ENCODE measurements at regions not wholly inside any gene's neighbourhood (a gene's known extent, or its start where the extent isn't known, plus 50 kb on each side); places are given as distances from the start of the nearest gene placed in this dataset.

DNA sequence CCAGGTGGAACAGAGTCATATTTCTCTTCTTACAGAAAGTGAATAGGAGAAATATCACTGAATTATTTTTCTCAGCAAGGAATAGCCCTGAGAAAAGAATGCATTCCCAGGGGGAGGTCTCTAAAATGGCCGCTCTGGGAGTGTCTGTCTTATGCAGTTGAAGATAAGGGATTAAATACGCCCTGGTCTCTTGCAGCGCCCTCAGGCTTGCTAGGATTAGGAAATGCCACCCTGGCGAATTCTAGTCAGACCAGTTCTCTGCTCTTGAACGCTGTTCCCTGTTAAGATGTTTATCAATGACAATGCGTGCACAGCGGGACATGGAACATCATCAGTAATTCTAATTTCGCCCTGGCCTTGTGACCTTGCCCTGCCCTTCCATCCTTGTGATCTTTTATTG is 949.0 kb upstream of the SEMA6D start:
- no peaks in the 10 kb centered on the region for H3K27me3 Mint-ChIP-seq (ENCODE audit: low read depth)
- ATAC-seq (no peak), DNase-seq (no peak)
- H3K4me3 Mint-ChIP-seq: no peak overlapping the region
- no peaks in the 10 kb centered on the region for H3K4me1 Mint-ChIP-seq (ENCODE audit: low read depth)
- no peaks in the 10 kb centered on the region for H3K36me3 Mint-ChIP-seq (ENCODE audit: insufficient read depth)
- peaks cover 23% of the 10 kb centered on the region for H3K9me3 Mint-ChIP-seq

DNA sequence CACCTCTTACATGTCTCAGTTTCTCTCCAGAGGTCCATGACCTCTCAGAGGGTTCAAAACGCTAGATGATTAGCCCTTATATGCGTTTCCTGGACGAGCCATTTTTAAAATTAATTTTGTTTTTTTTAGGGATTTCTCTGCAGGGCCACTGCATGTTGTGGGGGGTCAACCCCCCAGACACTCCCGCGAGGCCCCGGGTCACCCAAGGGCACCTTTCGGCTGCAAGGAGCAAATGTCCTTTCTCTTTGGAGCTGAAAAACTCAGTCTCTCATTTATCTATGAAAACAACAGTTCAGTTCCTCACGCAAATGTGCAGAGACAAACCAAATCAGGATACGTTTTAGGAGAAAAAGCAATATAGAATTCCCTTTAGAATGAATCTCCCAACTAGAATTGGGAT is 944.3 kb upstream of the SEMA6D start:
- H3K36me3 Mint-ChIP-seq (ENCODE audit: insufficient read depth): no peaks in the 10 kb centered on the region
- H3K4me1 Mint-ChIP-seq (ENCODE audit: low read depth): no peaks in the 10 kb centered on the region
- ATAC-seq: no peak
- no peak for DNase-seq
- H3K9me3 Mint-ChIP-seq: peaks cover 14% of the 10 kb centered on the region
- no peak overlapping the region for H3K4me3 Mint-ChIP-seq
- H3K27me3 Mint-ChIP-seq (ENCODE audit: low read depth): no peaks in the 10 kb centered on the region

DNA sequence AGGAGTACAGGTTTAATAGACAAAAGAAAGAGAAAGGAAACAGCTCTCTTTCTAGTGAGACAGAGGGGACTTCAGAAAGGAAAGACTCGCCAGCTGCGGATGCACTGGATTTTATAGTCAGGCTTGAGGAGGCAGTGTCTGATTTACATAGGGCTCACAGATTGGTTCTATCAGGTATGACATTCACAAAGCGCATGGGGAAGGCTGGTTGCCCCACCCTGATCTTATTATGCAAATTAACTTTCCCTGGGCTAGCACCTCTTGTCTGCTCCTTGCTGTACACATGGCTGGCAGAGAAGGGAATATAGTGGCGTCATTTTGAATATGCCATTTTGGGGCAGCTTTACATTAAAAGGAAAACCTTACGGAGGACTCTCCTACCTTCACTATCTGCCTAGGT is 938.4 kb upstream of the SEMA6D start:
- H3K27me3 Mint-ChIP-seq (ENCODE audit: low read depth): no peaks in the 10 kb centered on the region
- peaks cover 15% of the 10 kb centered on the region for H3K9me3 Mint-ChIP-seq
- no peaks in the 10 kb centered on the region for H3K4me1 Mint-ChIP-seq (ENCODE audit: low read depth)
- no peaks in the 10 kb centered on the region for H3K36me3 Mint-ChIP-seq (ENCODE audit: insufficient read depth)
- H3K4me3 Mint-ChIP-seq: no peak overlapping the region
- no peak for ATAC-seq
- DNase-seq: no peak

DNA sequence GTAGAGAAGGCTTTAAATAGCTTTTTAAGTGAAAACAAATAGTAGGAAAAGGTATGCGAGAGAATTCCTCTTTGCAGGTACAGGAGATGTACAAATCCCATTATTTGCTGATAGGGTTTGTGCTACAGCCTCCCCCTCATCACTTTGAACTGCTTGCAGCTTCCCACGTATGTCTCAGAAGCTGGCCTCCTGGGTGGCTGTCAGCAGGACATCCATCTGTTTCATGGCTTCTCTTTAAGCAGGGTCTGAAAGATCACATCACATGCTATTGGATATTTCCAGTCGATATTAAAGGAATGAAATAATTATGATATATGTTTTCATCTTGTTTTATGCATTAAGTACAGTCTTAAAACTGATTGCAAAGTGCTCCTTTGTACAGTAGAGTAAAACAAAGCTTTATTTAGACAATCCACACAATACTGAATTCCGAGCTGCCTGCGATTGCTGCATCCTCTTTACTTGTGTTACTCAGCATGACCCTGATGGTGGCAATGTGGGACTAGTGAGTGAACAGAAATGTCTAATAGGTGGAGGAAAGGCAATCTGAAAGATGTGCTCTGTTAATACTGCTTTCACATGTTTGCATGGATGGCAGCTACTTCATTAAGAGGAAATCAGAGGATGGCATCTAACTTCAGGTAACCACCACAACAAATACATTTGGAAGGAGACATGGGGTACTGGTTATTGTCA is 930.6 kb upstream of the SEMA6D start:
- no peaks in the 10 kb centered on the region for H3K4me1 Mint-ChIP-seq (ENCODE audit: low read depth)
- no peaks in the 10 kb centered on the region for H3K27me3 Mint-ChIP-seq (ENCODE audit: low read depth)
- H3K36me3 Mint-ChIP-seq (ENCODE audit: insufficient read depth): no peaks in the 10 kb centered on the region
- DNase-seq: no peak
- no peak for ATAC-seq
- no peak overlapping the region for H3K4me3 Mint-ChIP-seq
- peaks cover 9% of the 10 kb centered on the region for H3K9me3 Mint-ChIP-seq

DNA sequence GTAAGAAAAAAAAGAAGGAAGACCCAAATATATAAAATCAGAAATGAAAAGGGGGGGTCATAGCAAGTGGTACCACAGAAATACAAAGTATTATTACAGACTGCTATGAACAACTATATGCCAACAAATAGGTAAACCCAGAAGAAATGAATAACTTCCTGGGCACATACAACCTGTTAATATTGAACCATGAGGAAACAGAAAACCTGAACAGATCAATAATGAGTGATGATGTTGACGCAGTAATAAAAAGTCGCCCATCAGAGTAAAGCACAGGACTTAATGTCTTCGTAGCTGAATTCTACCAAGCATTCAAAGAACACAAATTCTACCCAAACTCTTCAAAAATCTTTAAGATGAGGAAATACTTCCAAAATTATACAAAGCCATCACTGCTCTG is 921.6 kb upstream of the SEMA6D start:
- Mint-ChIP-seq H3K4me3 (no peak overlapping the region), H3K36me3 (ENCODE audit: insufficient read depth) (no peaks in the 10 kb centered on the region), H3K9me3 (peaks cover 15% of the 10 kb centered on the region), H3K4me1 (ENCODE audit: low read depth) (no peaks in the 10 kb centered on the region), H3K27me3 (ENCODE audit: low read depth) (no peaks in the 10 kb centered on the region)
- ATAC-seq: no peak
- no peak for DNase-seq

DNA sequence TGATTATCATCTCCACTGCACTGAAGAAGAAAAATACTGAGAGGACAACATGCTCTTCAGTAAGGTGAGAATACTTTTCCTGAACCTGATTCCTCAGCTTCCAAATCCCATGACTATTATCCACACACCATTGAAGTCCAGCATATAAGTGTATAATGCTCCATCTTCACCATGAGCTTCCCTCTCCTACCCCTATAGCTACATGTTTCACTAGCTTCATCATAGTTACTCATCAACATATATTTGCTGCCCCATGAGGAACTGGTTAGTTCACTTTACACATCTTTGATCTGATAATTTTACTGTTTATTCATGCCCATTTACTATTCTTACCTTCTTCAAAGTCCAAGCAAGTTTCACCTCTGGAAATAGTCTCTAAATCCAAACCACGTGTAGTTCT is 908.5 kb upstream of the SEMA6D start:
- H3K4me3 Mint-ChIP-seq: no peak overlapping the region
- no peaks in the 10 kb centered on the region for H3K4me1 Mint-ChIP-seq (ENCODE audit: low read depth)
- peaks cover 15% of the 10 kb centered on the region for H3K9me3 Mint-ChIP-seq
- DNase-seq (no peak), ATAC-seq (no peak)
- H3K36me3 Mint-ChIP-seq (ENCODE audit: insufficient read depth): no peaks in the 10 kb centered on the region
- H3K27me3 Mint-ChIP-seq (ENCODE audit: low read depth): no peaks in the 10 kb centered on the region

DNA sequence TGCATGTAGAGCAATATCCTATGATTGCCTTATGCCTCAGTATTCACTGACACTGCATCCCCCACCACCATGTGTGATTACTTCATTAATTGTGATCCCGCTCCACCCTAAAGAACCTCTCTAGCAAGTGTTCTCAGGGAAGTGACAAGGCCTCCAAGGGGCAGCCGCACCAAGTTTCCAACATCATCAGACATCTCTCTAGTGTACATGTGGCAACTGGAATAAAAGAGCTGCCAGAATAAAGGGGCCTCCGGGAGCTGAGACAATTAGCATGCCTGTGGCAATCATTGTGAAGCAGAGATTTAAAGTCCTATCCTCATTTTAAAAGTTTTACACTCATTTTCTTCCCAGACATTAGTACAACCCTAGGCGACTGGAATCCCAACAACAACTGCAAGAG is 902.1 kb upstream of the SEMA6D start:
- no peaks in the 10 kb centered on the region for H3K36me3 Mint-ChIP-seq (ENCODE audit: insufficient read depth)

DNA sequence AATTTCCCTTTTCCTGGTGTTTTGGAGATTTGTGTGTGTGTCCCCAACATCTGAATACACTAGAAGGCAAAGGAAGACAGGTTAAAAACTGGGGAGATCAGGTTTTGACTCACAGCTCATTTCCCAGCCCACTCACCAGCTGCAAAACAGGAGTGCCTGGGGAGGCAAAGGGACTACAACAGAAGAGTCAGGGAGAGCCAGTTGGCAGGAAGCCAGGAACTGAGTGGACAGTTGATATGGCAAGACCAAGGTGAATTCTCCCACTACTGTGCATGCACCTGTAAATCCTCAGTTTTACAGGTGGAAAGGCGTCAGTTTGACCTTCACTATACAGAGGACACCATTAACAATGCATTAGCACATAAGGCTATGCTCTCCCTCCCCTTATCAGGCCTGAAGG is 901.5 kb upstream of the SEMA6D start:
- ATAC-seq (no peak), DNase-seq (no peak)
- Mint-ChIP-seq H3K9me3 (peaks cover 3% of the 10 kb centered on the region), H3K4me3 (no peak overlapping the region), H3K4me1 (ENCODE audit: low read depth) (no peaks in the 10 kb centered on the region), H3K27me3 (ENCODE audit: low read depth) (no peaks in the 10 kb centered on the region), H3K36me3 (ENCODE audit: insufficient read depth) (no peaks in the 10 kb centered on the region)

More for the DNA sequence above, 902.1 kb upstream of the SEMA6D start:
- no peak overlapping the region for H3K4me3 Mint-ChIP-seq
- ATAC-seq (no peak), DNase-seq (no peak)
- peaks cover 3% of the 10 kb centered on the region for H3K9me3 Mint-ChIP-seq
- H3K27me3 Mint-ChIP-seq (ENCODE audit: low read depth): no peaks in the 10 kb centered on the region
- H3K4me1 Mint-ChIP-seq (ENCODE audit: low read depth): no peaks in the 10 kb centered on the region

DNA sequence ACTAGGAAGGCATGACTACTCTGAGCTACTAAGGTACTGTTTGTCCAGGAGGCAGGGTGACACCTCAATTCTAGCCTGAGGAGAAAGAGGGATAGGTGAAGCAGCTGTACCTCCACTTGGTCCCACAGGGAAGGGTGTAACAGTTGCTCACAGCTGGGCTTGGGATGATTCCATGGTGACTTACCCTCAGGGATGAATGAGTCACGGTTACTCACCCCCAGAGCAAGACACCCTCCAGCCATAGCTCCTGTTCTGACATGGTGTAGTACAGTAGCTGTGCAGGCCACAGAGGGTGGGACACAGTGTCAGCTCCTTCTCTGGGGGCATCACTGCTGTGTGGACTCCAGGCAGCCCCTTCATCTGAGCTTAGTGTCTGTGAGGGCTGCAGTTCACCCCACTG is 868.6 kb upstream of the SEMA6D start:
- Mint-ChIP-seq H3K36me3 (ENCODE audit: insufficient read depth) (no peaks in the 10 kb centered on the region), H3K4me1 (ENCODE audit: low read depth) (no peaks in the 10 kb centered on the region), H3K4me3 (no peak overlapping the region), H3K9me3 (peaks cover 6% of the 10 kb centered on the region), H3K27me3 (ENCODE audit: low read depth) (no peaks in the 10 kb centered on the region)
- DNase-seq (no peak), ATAC-seq (no peak)

DNA sequence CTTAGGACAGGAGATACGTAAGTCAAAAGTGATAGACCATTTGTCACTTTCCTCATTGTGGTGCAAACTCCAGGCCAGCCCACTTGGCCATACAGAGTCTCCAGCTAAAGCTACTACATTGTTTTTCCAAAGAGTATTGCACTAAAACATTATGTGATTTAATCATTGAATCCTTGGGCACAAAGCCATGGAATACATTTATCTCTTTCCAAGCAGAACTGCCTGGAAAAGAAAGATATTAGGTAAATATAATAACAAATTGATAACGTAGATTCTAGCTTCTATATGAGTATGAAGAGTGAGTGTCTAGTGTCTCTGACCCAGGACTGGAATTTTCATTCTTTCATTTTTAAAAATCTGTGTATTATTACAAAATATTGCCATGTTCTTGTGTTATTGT is 863.7 kb upstream of the SEMA6D start:
- DNase-seq: no peak
- H3K36me3 Mint-ChIP-seq (ENCODE audit: insufficient read depth): no peaks in the 10 kb centered on the region
- H3K9me3 Mint-ChIP-seq: peaks cover 15% of the 10 kb centered on the region

DNA sequence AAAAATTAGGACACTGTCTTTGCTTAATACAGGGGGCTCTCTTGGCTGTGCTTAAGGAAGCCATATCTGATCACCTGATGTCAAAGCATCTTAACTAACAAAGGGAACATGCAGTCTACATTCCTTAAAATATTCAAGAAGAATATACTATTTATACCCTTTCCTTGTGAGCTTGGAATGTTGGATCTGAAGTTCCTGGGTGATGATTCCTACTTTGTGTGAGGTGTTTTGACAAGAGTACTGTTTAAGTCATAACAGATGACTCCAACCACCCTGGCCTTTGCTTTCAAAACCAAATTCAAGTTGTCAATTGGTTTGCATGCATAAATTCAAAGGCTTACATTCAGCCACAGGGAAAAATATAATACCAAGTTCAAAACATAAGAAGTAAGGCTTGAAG is 862.7 kb upstream of the SEMA6D start:
- peaks cover 10% of the 10 kb centered on the region for H3K9me3 Mint-ChIP-seq
- no peak for ATAC-seq
- H3K36me3 Mint-ChIP-seq (ENCODE audit: insufficient read depth): no peaks in the 10 kb centered on the region

More for the DNA sequence above, 863.7 kb upstream of the SEMA6D start:
- Mint-ChIP-seq H3K4me3 (no peak overlapping the region), H3K4me1 (ENCODE audit: low read depth) (no peaks in the 10 kb centered on the region), H3K27me3 (ENCODE audit: low read depth) (no peaks in the 10 kb centered on the region)
- ATAC-seq: no peak

DNA sequence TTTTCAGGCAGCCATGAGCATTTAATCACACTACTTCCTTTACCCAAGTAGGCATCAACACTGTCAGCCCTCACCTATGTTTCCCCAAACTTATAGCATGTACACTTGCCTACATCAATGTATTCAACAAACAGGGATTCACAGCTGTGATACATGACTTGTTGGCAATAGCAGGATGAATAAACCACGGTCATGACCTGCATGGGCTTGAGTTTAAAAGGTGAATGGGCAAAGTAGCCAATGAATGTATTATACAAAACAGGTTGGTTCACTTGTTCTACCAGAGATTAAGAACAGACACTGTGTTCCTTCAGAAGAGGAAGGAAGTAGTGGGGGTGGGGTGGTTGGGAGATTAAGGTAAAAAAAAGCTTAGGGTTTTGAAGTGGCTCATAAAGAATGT is 861.9 kb upstream of the SEMA6D start:
- Mint-ChIP-seq H3K4me3 (no peak overlapping the region), H3K36me3 (ENCODE audit: insufficient read depth) (no peaks in the 10 kb centered on the region), H3K9me3 (peaks cover 9% of the 10 kb centered on the region), H3K4me1 (ENCODE audit: low read depth) (no peaks in the 10 kb centered on the region), H3K27me3 (ENCODE audit: low read depth) (no peaks in the 10 kb centered on the region)
- DNase-seq (no peak), ATAC-seq (no peak)

More for the DNA sequence above, 862.7 kb upstream of the SEMA6D start:
- Mint-ChIP-seq H3K27me3 (ENCODE audit: low read depth) (no peaks in the 10 kb centered on the region), H3K4me1 (ENCODE audit: low read depth) (no peaks in the 10 kb centered on the region), H3K4me3 (no peak overlapping the region)
- DNase-seq: no peak

DNA sequence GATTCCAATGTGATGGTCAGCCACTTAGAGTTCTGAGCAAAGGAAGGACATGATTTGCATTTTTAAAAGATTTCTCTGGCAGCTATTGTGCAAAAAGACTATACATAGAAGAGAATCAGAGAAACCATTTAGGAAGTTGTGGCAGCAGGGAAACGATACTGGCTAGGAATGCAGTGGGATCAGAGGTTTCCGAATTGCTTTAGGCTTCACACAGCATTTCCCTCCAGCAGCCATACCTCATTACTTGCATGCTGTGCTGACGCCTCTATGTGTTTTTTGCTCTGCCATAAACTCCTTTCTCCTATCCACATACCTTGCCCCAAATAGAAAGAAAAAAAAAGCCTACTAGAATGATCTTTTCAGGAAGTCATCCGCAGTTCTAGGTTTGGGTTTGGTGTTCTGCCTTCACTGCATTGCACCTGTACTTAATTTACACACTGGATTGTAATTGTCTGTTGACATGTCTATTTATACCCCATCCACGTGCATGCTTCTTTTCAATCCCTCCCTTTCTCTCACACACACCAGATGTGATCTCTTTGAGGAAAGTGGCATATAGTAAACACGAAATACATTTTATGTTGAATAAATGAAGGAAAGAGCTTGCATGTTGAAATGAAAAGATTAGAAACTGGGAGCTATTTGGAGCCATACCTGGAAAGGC is 860.3 kb upstream of the SEMA6D start:
- Mint-ChIP-seq H3K27me3 (ENCODE audit: low read depth) (no peaks in the 10 kb centered on the region), H3K4me1 (ENCODE audit: low read depth) (no peaks in the 10 kb centered on the region), H3K4me3 (no peak overlapping the region), H3K36me3 (ENCODE audit: insufficient read depth) (no peaks in the 10 kb centered on the region), H3K9me3 (peaks cover 9% of the 10 kb centered on the region)
- DNase-seq (no peak), ATAC-seq (no peak)

DNA sequence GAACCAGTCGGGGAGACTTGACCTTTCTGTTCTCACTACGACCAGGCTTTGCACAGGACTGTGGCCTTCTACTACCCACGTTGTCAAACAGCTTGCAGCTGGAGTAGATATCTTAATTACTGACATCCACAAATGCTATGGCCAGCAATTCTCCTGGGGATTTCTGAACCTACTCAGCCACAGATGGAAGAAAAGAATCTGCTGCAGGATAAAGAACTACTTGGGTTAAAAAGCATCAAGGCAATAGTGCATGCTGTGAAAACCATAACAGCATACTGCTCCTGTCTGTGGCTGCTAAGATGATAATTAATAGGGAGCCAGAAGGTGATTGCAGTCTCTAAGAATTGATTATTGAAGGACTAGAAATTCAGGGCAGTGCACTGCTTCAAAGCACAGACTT is 859.2 kb upstream of the SEMA6D start:
- Mint-ChIP-seq H3K4me1 (ENCODE audit: low read depth) (no peaks in the 10 kb centered on the region), H3K4me3 (no peak overlapping the region), H3K27me3 (ENCODE audit: low read depth) (no peaks in the 10 kb centered on the region), H3K36me3 (ENCODE audit: insufficient read depth) (no peaks in the 10 kb centered on the region), H3K9me3 (peaks cover 13% of the 10 kb centered on the region)
- no peak for ATAC-seq
- DNase-seq: no peak

DNA sequence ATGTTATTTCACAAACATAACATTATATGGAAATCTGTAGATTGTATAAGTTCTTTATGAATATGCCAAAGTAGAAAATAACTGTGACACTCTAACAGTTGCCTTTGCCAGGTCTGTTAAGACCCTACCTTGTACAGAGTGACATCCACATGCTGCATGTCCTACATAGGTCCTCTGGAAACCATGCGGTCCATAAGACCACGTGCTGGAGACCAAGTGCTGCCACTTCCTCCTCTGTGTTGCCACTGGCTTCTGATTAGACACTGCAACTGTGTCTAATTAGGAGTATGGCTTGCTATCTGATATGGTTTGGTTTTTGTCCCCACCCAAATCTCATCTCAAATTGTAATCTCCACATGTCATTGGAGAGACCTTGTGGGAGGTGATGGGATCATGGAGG is 855.5 kb upstream of the SEMA6D start:
- DNase-seq (no peak), ATAC-seq (no peak)
- Mint-ChIP-seq H3K36me3 (ENCODE audit: insufficient read depth) (no peaks in the 10 kb centered on the region), H3K4me3 (no peak overlapping the region), H3K4me1 (ENCODE audit: low read depth) (no peaks in the 10 kb centered on the region), H3K9me3 (peaks cover 4% of the 10 kb centered on the region), H3K27me3 (ENCODE audit: low read depth) (no peaks in the 10 kb centered on the region)

Measured in activated T-cell treated with anti-CD3 and anti-CD28 coated beads, Interleukin-2, amount 50 U/mL, for 4 hours (primary cell).